Progenitor cell of endocrine pancreas (in vitro differentiated cells): ENCODE measurements at regions not wholly inside any gene's neighbourhood (a gene's known extent, or its start where the extent isn't known, plus 50 kb on each side); places are given as distances from the start of the nearest gene placed in this dataset.
A peak's percentile ranks its signal among the peaks of the same experiment; 100 is the strongest.

Experiments
- DNase-seq: peaks from one replicate; pipeline ENCODE4 v3.0.0; 2021; ENCODE audit warnings: low spot score; ENCODE audit not compliant: unreplicated experiment
- H3K27ac Mint-ChIP-seq: 2 replicates; pipeline ENCODE4 v1.8.0; 2021; ENCODE audit warnings: mild to moderate bottlenecking, moderate library complexity, mixed read lengths
- H3K27me3 Mint-ChIP-seq: 2 replicates; pipeline ENCODE4 v1.8.0; 2021; ENCODE audit warnings: mixed read lengths
- H3K36me3 Mint-ChIP-seq: 2 replicates; pipeline ENCODE4 v1.8.0; 2022; ENCODE audit warnings: mixed read lengths; ENCODE audit not compliant: insufficient read depth
- H3K4me1 Mint-ChIP-seq: 2 replicates; pipeline ENCODE4 v1.8.0; 2021; ENCODE audit warnings: low read depth, mixed read lengths
- H3K4me3 Mint-ChIP-seq: 2 replicates; pipeline ENCODE4 v1.8.0; 2021; ENCODE audit warnings: low read depth, mild to moderate bottlenecking, moderate library complexity, mixed read lengths
- H3K9me3 Mint-ChIP-seq: 2 replicates; pipeline ENCODE4 v1.8.0; 2021; ENCODE audit warnings: low read depth, mixed read lengths
- CTCF ChIP-seq: fragments of 200-600 bp; sonication (generic); IDR thresholded peaks from one replicate; pipeline ENCODE4 v1.5.0; 2021; ENCODE audit warnings: antibody characterized with exemption, mild to moderate bottlenecking; ENCODE audit not compliant: unreplicated experiment

GRCh38 chr18:75643083-75643482 is 215.6 kb upstream of the SMIM21 start:
- H3K4me3 Mint-ChIP-seq: no peak overlapping the region
- no peak for DNase-seq
- no peak overlapping the region for H3K27ac Mint-ChIP-seq
- peaks cover 5% of the 10 kb centered on the region for H3K4me1 Mint-ChIP-seq
- H3K27me3 Mint-ChIP-seq: peaks cover 44% of the 10 kb centered on the region
- peaks cover 3% of the 10 kb centered on the region for H3K36me3 Mint-ChIP-seq
- H3K9me3 Mint-ChIP-seq: peaks cover 18% of the 10 kb centered on the region
- no peak for TF ChIP-seq CTCF

DNA sequence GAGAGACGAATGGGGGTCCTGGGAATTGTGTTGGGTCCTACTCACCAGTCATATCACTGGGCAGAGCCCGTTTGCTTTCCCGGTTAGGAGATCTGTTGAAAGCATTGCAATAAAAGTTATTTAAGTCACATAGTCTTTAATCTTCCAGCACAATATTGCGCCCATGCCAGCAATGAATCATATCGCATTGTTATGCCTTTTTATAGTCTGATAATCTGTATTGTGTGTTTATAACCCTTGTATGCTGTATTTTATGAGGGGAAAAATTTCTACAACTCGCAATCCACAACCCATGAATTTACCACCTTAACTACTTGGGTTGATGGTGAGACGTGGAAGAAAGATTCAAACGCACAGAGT is 211.9 kb upstream of the SMIM21 start:
- no peak for DNase-seq
- Mint-ChIP-seq H3K27ac (no peak overlapping the region), H3K4me1 (peaks cover 5% of the 10 kb centered on the region), H3K4me3 (no peak overlapping the region), H3K27me3 (peaks cover 53% of the 10 kb centered on the region), H3K9me3 (no peaks in the 10 kb centered on the region), H3K36me3 (no peaks in the 10 kb centered on the region)
- TF ChIP-seq CTCF: no peak

- H3K9me3 Mint-ChIP-seq: no peaks in the 10 kb centered on the region
- DNase-seq: no peak
- H3K4me1 Mint-ChIP-seq: peaks cover 5% of the 10 kb centered on the region
- peak overlapping the region; percentile 15 for H3K27ac Mint-ChIP-seq
- no peaks in the 10 kb centered on the region for H3K36me3 Mint-ChIP-seq
- H3K4me3 Mint-ChIP-seq: peak overlapping the region; percentile 29
- peaks cover 53% of the 10 kb centered on the region for H3K27me3 Mint-ChIP-seq
- TF ChIP-seq CTCF: no peak
Measured at GRCh38 chr18:75638776-75639471, 211.4 kb upstream of the SMIM21 start.

- DNase-seq: no peak
- TF ChIP-seq CTCF: no peak
- Mint-ChIP-seq H3K27me3 (peaks cover 49% of the 10 kb centered on the region), H3K9me3 (peaks cover 3% of the 10 kb centered on the region), H3K36me3 (no peaks in the 10 kb centered on the region), H3K4me3 (peak overlapping the region; percentile 29), H3K4me1 (peaks cover 5% of the 10 kb centered on the region), H3K27ac (no peak overlapping the region)
Measured at GRCh38 chr18:75638223-75638775, 210.8 kb upstream of the SMIM21 start.

DNA sequence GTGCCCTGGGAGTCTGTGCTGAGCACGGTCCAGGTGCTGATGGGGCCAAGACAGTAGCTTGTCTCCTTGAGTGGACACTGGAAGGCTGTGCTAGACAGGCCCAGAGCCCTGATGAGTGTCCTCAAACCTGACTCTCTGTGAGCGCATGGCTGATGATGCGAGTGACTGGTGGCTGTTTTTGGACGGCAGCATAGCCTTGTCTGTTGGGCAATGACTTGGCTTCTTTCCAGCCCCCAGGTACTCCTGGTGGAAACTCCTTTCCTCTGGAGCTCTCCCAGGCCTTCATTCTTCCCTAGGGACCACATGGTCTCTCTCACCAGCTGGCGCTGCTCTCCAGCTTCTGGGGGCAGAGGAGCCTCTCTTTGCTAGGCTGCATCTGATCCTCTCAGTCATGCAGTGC is 207.6 kb upstream of the SMIM21 start:
- DNase-seq: no peak
- no peaks in the 10 kb centered on the region for H3K36me3 Mint-ChIP-seq
- H3K4me3 Mint-ChIP-seq: no peak overlapping the region
- H3K27ac Mint-ChIP-seq: no peak overlapping the region
- peaks cover 8% of the 10 kb centered on the region for H3K9me3 Mint-ChIP-seq
- peaks cover 28% of the 10 kb centered on the region for H3K27me3 Mint-ChIP-seq
- no peak for TF ChIP-seq CTCF
- peaks cover 5% of the 10 kb centered on the region for H3K4me1 Mint-ChIP-seq
